ENCODE measurements at regions not wholly inside any gene's neighbourhood (a gene's known extent, or its start where the extent isn't known, plus 50 kb on each side); places are given as distances from the start of the nearest gene placed in this dataset.
"Not testable (repeated sequence)": the region's sequence is repeated elsewhere in the genome, so short reads cannot be mapped to it uniquely, and the experiment has no call there.

GRCh38 chr21:28008245-28008644 is 984.4 kb downstream of the LTN1 start:
- not testable (repeated sequence) for TF ChIP-seq EZH2phosphoT487 (conservative IDR thresholded peaks at IDR 0.05; ENCODE audit: low read length); CTCF (IDR thresholded peaks at IDR 0.05; ENCODE audit: insufficient read depth, low read length, poor library complexity, severe bottlenecking)
